Midbrain (tissue), 1 donor: ENCODE measurements at regions not wholly inside any gene's neighbourhood (a gene's known extent, or its start where the extent isn't known, plus 50 kb on each side); places are given as distances from the start of the nearest gene placed in this dataset.

Experiments
- DNase-seq: peaks from one replicate; lab custom pipeline; 2025; lab: John Stamatoyannopoulos, UW

GRCh38 chr20:24762791-24763350 lies 186.2 kb upstream of the CST7 start:
- no peak for DNase-seq

- DNase-seq: no peak
Observed at GRCh38 chr20:24763386-24764026, 185.6 kb upstream of the CST7 start.

- no peak for DNase-seq
Observed at GRCh38 chr20:24764027-24764793, 184.9 kb upstream of the CST7 start.

- no peak for DNase-seq
Observed at GRCh38 chr20:24764794-24765202, 184.3 kb upstream of the CST7 start.

- DNase-seq: no peak
Observed at GRCh38 chr20:24765316-24766142, 183.5 kb upstream of the CST7 start.

GRCh38 chr20:24766143-24766527 lies 182.9 kb upstream of the CST7 start:
- DNase-seq: no peak

GRCh38 chr20:24766826-24767622 lies 182.0 kb upstream of the CST7 start:
- DNase-seq: no peak

GRCh38 chr20:24767623-24768100 lies 181.4 kb upstream of the CST7 start:
- DNase-seq: no peak

- DNase-seq: no peak
Observed at GRCh38 chr20:24768201-24768636, 180.8 kb upstream of the CST7 start.

GRCh38 chr20:24768713-24769601 lies 180.1 kb upstream of the CST7 start:
- no peak for DNase-seq

GRCh38 chr20:24769878-24770627 lies 179.0 kb upstream of the CST7 start:
- DNase-seq: no peak

- no peak for DNase-seq
Observed at GRCh38 chr20:24770628-24771541, 178.2 kb upstream of the CST7 start.

- DNase-seq: no peak
Observed at GRCh38 chr20:24771542-24772061, 177.5 kb upstream of the CST7 start.

- no peak for DNase-seq
Observed at GRCh38 chr20:24772667-24773066, 176.4 kb upstream of the CST7 start.

- DNase-seq: no peak
Observed at GRCh38 chr20:24773168-24773567, 175.9 kb upstream of the CST7 start.

GRCh38 chr20:24773751-24774201 lies 175.3 kb upstream of the CST7 start:
- DNase-seq: no peak

GRCh38 chr20:24775966-24776365 lies 173.1 kb upstream of the CST7 start:
- DNase-seq: no peak

- no peak for DNase-seq
Observed at GRCh38 chr20:24776755-24777271, 172.3 kb upstream of the CST7 start.
